Endothelial cell of umbilical vein (primary cell): ENCODE measurements at regions not wholly inside any gene's neighbourhood (a gene's known extent, or its start where the extent isn't known, plus 50 kb on each side); places are given as distances from the start of the nearest gene placed in this dataset.

Experiments
- BruUV-seq: library from RNA; stranded (reverse); fragments of 400-500 nt; replicated peaks from 2 replicates; lab custom pipeline; 2021; lab: Mats Ljungman, UMichigan
- CTCF ChIA-PET: fragments of 300-600, 350-600 bp; sonication (Branson Sonifier 250); formaldehyde crosslinking; loops from one replicate; lab custom pipeline; 2021; ENCODE audit warnings: antibody characterized with exemption, inconsistent platforms; lab: Charles Lee
- POLR2A ChIA-PET: fragments of 300-600, 350-600 bp; sonication (Branson Sonifier 250); formaldehyde crosslinking; loops from one replicate; lab custom pipeline; 2021; ENCODE audit warnings: antibody characterized with exemption, inconsistent platforms; lab: Charles Lee
- DNase-seq: peaks from one replicate; pipeline ENCODE4 v3.0.0-alpha.2; 2011; ENCODE audit warnings: low read depth, low spot score
- FAIRE-seq: peaks from 2 replicates; lab custom pipeline; 2011; peaks lifted over from hg19 to GRCh38; lab: Jason Lieb, UNC
- H2AFZ ChIP-seq: 2 replicates; pipeline ENCODE4 v1.6.0; 2012; ENCODE audit warnings: low read depth, low read length, control low read depth, inconsistent platforms
- H3K27ac ChIP-seq: 2 replicates; pipeline ENCODE4 v1.5.1; 2011; ENCODE audit warnings: low read depth, mild to moderate bottlenecking, control low read depth, low read length, moderate library complexity; ENCODE audit not compliant: insufficient read depth
- H3K27me3 ChIP-seq, 2 experiments: 2 replicates each; pipeline versions ENCODE4 v1.6.0 to v1.6.1; 2011; ENCODE audit warnings: low read length in 2 of 2, mixed read lengths in 1 of 2; ENCODE audit not compliant: control insufficient read depth in 2 of 2, insufficient read depth in 2 of 2
- H3K36me3 ChIP-seq, 2 experiments: 2 replicates in 1 of 2; 3 replicates in 1 of 2; pipeline ENCODE4 v1.5.1; 2011; ENCODE audit warnings: low read length in 2 of 2, mild to moderate bottlenecking in 1 of 2, moderate library complexity in 1 of 2; ENCODE audit not compliant: control insufficient read depth in 2 of 2, insufficient read depth in 2 of 2; ENCODE audit errors: extremely low read depth in 1 of 2
- H3K4me1 ChIP-seq: 3 replicates; pipeline ENCODE4 v1.5.1; 2011; ENCODE audit warnings: mild to moderate bottlenecking, low read length; ENCODE audit not compliant: control insufficient read depth, insufficient read depth; ENCODE audit errors: extremely low read depth
- H3K4me2 ChIP-seq: 2 replicates; pipeline ENCODE4 v1.6.1; 2011; ENCODE audit warnings: low read length, control low read depth, mixed read lengths; ENCODE audit not compliant: insufficient read depth
- H3K4me3 ChIP-seq, 3 experiments: fragments of 200-600 bp in 1 of 3; sonication (generic), shearing (Covaris generic) in 1 of 3; replicated peaks in 1 of 3; 2 replicates each; pipeline ENCODE4 v1.5.1; 2011 to 2016; ENCODE audit warnings: control low read depth in 3 of 3, low read length in 3 of 3, mild to moderate bottlenecking in 2 of 3, inconsistent platforms in 1 of 3, low read depth in 1 of 3, moderate library complexity in 1 of 3; ENCODE audit not compliant: insufficient read depth in 1 of 3
- H3K79me2 ChIP-seq: 2 replicates; pipeline ENCODE4 v1.6.0; 2012; ENCODE audit warnings: low read length, inconsistent platforms; ENCODE audit not compliant: control insufficient read depth, insufficient read depth
- H3K9ac ChIP-seq: replicated peaks from 2 replicates; pipeline ENCODE3; 2011; ENCODE audit warnings: low read length, control low read depth; ENCODE audit not compliant: insufficient read depth; ENCODE audit errors: extremely low read depth
- H3K9me1 ChIP-seq: replicated peaks from 3 replicates; pipeline ENCODE4 v1.6.0; 2011; ENCODE audit warnings: mild to moderate bottlenecking, low read length; ENCODE audit not compliant: control insufficient read depth, insufficient read depth; ENCODE audit errors: extremely low read depth
- H3K9me3 ChIP-seq: replicated peaks from 2 replicates; pipeline ENCODE4 v1.5.1; 2012; ENCODE audit warnings: low read length, inconsistent platforms; ENCODE audit not compliant: control insufficient read depth, insufficient read depth
- H4K20me1 ChIP-seq: replicated peaks from 2 replicates; pipeline ENCODE3; 2011; ENCODE audit warnings: mild to moderate bottlenecking, low read length; ENCODE audit not compliant: control insufficient read depth, insufficient read depth; ENCODE audit errors: extremely low read depth
- CTCF ChIP-seq, 2 donors: IDR thresholded peaks; 1 replicate in 1 of 2; 2 replicates in 1 of 2; pipeline ENCODE4 v1.5.1; 2011; ENCODE audit warnings: low read length in 2 of 2, mild to moderate bottlenecking in 2 of 2, moderate library complexity in 2 of 2, control low read depth in 1 of 2, inconsistent platforms in 1 of 2, low read depth in 1 of 2; ENCODE audit not compliant: insufficient read depth in 1 of 2; ENCODE audit errors: extremely low read depth in 1 of 2
- EZH2 ChIP-seq: IDR thresholded peaks from 2 replicates; pipeline ENCODE4 v1.6.1; 2012; ENCODE audit warnings: borderline replicate concordance, low read depth, mild to moderate bottlenecking, moderate library complexity, low read length, inconsistent platforms; ENCODE audit not compliant: severe bottlenecking
- FOS ChIP-seq: IDR thresholded peaks from 2 replicates; pipeline ENCODE4 v1.6.1; 2011; ENCODE audit warnings: mild to moderate bottlenecking, low read length, moderate library complexity, borderline replicate concordance; ENCODE audit not compliant: insufficient read depth
- GATA2 ChIP-seq: IDR thresholded peaks from 2 replicates; pipeline ENCODE4 v1.7.0; 2011; ENCODE audit warnings: low read depth, mild to moderate bottlenecking, moderate library complexity, mixed read lengths, low read length; ENCODE audit not compliant: insufficient read length, insufficient read depth
- JUN ChIP-seq: IDR thresholded peaks from 2 replicates; pipeline ENCODE4 v1.6.1; 2011; ENCODE audit warnings: borderline replicate concordance, low read depth; ENCODE audit not compliant: insufficient read length, insufficient read depth
- POLR2A ChIP-seq: IDR thresholded peaks from 2 replicates; pipeline ENCODE4 v1.6.1; 2012; ENCODE audit warnings: low read depth, mild to moderate bottlenecking, control low read depth, low read length
- dilution Hi-C: fragments of 300-500 bp; cut with MboI; formaldehyde crosslinking; loops from one replicate; pipeline ENCODE4 v1.15.0; 2019; ENCODE audit warnings: low sequenced_read_pairs; ENCODE audit not compliant: extremely low pct_ligation_motif_present
- intact Hi-C: fragments of 100-400 bp; cut with micrococcal nuclease; formaldehyde crosslinking; loops from one replicate; pipeline ENCODE4 v1.10.0; 2022

- no peaks in the 10 kb centered on the region for H4K20me1 ChIP-seq
- no peaks in the 10 kb centered on the region for H3K4me1 ChIP-seq
- H3K79me2 ChIP-seq, result no peaks in the 10 kb centered on the region
- H3K9me1 ChIP-seq, result no peaks in the 10 kb centered on the region
- BruUV-seq, result no TSS peak
- CTCF ChIA-PET, result no interaction called here
- H3K9me3 ChIP-seq, result no peaks in the 10 kb centered on the region
- H3K27ac ChIP-seq, result no peak overlapping the region
- no peak overlapping the region for H3K4me2 ChIP-seq
- POLR2A ChIA-PET, result no interaction called here
- no peak for DNase-seq
- no peak overlapping the region for H2AFZ ChIP-seq
- H3K9ac ChIP-seq, result no peak overlapping the region
- no peak for TF ChIP-seq POLR2A
- TF ChIP-seq JUN, result no peak
- intact Hi-C loops (no loop called here), dilution Hi-C loops (no loop called here)
- no peak overlapping the region for H3K4me3 ChIP-seq
- FAIRE-seq, result no peak
- no peaks in the 10 kb centered on the region for H3K27me3 ChIP-seq
- H3K36me3 ChIP-seq, result no peaks in the 10 kb centered on the region
Observed at GRCh38 chr16:66199189-66199588, 167.3 kb upstream of the CDH5 start.

- Histone ChIP-seq H3K9me1 (no peaks in the 10 kb centered on the region), H3K36me3 (no peaks in the 10 kb centered on the region), H3K4me3 (no peak overlapping the region), H3K27ac (no peak overlapping the region), H3K9me3 (no peaks in the 10 kb centered on the region), H3K79me2 (no peaks in the 10 kb centered on the region), H2AFZ (no peak overlapping the region), H3K4me1 (no peaks in the 10 kb centered on the region), H3K4me2 (no peak overlapping the region), H3K9ac (no peak overlapping the region), H4K20me1 (no peaks in the 10 kb centered on the region), H3K27me3 (no peaks in the 10 kb centered on the region)
- DNase-seq, result no peak
- ChIA-PET CTCF (no interaction called here), POLR2A (no interaction called here)
- intact Hi-C loops, result no loop called here
- TF ChIP-seq FOS, result no peak
- TF ChIP-seq EZH2, result no peak
- TF ChIP-seq GATA2, result no peak
- no peak for TF ChIP-seq CTCF (IDR thresholded peaks at IDR 0.05; ENCODE audit: extremely low read depth in 1 of 2, insufficient read depth in 1 of 2, low read depth in 1 of 2, low read length in 2 of 2)
- TF ChIP-seq POLR2A, result no peak
- dilution Hi-C loops, result no loop called here
- BruUV-seq, result no TSS peak
- no peak for FAIRE-seq
Observed at GRCh38 chr16:66198641-66199040, 167.8 kb upstream of the CDH5 start.
